Activated T-cell treated with anti-CD3 and anti-CD28 coated beads for 24 hours (primary cell): ENCODE measurements at regions not wholly inside any gene's neighbourhood (a gene's known extent, or its start where the extent isn't known, plus 50 kb on each side); places are given as distances from the start of the nearest gene placed in this dataset.
A peak's percentile ranks its signal among the peaks of the same experiment; 100 is the strongest.
"Not testable (repeated sequence)": the region's sequence is repeated elsewhere in the genome, so short reads cannot be mapped to it uniquely, and the experiment has no call there.

Experiments used
- DNase-seq: peaks from one replicate; pipeline ENCODE4 v3.0.0-alpha.2; 2020; ENCODE audit warnings: low read depth

DNA sequence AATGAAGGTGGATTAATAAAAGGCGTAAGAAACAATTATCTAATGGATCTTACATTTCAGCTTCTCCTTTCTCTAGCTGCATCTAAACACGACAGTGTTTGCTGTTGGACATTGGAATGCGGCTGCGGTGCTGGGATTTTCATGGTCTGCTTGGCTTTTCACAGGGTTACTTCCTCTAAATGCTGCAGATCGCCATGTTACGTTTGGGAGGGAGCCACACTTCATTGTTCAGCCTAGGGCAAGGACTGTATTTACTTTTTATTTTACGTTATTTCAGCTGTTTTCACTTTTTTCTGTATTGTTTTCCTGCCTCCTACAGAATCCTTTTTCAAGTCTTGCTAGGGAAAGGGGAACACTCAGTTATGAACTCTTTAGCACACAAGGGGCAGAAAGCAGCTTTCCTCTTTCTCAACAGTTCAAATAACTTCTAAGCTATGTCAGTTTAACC, 97.9 kb upstream of the MTHFD1L start:
- DNase-seq = no peak

DNA sequence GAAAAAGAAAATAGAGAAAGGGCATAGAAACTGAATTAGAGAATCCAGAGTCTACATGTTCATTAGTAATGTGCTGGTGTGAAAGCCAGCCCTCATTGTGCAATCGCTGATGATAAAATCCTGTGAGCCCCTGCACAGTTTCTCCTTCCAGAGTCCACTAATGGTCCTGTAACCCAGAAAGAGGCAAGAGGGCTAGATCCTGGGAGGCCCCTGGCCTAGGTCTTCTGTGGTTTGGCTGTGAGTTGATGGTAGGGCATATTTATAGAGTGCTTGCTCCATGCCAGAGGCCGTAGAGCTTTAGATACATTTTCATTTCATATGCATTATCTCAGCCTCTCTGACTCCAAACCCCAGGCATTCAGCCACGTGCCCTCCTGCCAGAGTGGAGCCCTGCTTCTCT, 94.9 kb upstream of the MTHFD1L start:
- no peak for DNase-seq

DNA sequence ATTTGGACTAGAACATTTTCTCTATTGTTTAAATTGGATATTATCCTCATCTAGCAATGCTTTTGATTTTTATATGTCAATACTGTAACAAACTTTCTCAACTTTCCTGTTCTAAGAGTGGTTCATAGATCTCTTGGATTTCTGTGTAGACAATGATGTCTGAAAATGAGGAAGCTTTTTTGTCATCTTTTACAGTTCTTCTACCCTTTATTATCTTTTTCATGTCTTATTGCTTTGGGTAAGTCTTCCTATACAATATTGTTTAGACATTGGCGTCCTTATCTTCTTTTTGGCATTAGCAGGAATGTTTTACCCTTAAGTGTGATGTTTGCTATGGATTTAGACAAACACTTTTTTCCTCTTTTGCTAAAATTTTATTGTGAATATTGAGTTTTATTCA, 91.5 kb upstream of the MTHFD1L start:
- DNase-seq = no peak

DNA sequence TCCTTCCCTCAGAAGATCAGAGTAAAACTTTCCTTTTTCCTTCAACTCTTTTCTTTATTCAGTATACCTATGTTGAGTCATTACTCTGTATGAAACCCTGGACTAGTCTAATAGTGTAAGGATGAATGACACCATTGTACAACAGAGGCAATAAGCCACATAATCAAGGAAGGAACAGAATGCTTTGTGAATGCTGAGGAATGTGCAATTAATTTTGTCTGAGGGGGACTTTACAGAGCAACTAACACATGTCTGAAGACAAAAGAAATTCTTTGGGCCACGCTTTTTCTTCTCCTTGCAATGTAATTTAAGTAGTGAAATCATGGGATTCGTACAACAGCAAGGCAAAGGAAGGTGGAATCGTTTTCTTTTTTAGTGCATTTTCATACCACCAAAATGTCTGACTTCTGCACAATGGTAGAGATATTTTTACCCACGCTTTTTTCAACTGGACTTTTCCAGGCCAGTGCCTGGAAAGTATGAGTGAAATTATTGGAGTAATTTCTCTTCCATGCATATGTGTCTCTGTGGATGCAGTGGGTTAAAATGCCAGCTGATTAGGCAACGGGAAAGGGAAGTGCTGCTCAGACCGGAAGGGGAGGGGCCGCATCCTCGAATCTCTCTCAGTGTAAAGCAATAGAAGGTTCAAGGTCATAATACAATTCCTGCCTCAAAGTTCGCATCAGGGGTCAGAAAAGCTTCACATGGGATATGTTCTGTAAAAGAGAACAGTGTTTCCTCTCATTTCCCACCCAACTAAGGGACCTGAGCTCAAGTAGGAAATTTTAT, 89.9 kb upstream of the MTHFD1L start:
- DNase-seq = no peak

DNA sequence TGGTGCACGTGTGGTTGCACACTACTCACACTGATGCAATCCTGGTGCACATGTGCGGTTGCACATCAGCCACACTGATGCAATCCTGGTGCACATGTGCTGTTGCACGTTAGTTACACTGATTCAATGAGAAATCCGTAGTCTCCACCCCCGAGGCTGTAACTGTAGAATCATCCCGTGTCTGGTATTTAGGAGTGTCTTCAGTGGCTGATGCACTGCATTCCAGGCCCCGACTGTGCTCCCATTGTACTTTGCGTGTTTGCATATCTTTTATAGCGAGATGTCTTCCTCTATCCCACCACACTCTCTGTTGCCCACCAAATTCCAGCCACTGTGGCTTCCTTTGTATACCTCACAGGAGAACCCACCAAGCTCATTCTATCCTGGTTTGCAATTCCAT, 87.8 kb upstream of the MTHFD1L start:
- DNase-seq = no peak

DNA sequence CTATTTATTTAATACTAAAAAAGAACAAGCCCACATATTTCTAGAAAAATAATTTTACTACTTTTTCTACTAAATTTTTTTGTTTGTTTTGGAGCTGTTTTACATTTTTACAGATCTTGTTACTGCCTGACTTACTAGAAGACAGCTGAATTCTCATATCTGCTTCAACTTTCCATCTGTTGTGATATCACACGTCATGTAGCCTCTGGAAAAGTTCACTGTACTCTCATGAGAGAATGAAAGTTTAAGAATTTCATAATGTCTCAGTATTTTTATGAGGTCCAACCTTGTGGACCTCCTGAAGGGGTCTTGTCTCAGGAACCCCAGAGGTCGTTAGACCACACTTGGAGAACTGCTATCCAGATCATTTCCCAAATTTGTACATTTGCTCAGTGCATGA, 81.7 kb upstream of the MTHFD1L start:
- DNase-seq = no peak

DNA sequence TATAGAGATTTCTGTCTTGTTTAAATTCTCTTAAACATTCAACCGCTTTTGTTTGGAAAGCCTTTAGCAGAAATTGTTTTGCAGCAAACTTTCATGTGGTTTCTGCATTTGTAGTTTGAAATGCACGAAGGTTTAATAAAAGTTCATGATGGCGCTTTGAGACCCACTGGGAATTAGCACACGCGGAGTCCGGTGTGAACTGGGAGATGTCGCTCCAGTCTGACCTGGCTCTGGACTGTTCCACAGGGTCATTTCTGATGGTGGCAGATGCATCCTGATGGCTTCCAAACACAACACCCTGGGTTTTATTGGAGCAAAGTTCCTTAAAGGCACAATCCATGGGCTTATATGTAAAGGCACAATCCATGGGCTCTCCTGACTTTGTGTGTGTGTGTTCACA, 78.1 kb upstream of the MTHFD1L start:
- DNase-seq = no peak

DNA sequence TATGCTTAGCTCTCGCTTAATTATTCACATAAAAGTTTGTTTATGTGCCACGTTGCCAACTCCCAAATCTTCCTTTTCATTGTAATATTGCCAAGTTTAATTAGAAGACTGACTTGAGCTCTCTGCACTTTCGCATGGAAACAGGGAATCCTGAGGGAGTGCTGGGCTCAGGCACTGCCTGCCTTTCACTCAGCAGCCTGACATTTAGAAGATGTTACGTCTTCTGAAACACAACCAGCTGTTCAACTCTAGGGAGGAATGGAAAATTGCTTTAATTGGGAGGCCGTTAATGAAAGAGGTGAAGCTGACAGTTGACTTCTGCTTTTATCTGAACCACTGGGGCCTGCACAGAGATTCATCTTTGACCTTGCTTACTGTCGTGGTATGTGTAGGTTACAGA, 77.4 kb upstream of the MTHFD1L start:
- DNase-seq = no peak

DNA sequence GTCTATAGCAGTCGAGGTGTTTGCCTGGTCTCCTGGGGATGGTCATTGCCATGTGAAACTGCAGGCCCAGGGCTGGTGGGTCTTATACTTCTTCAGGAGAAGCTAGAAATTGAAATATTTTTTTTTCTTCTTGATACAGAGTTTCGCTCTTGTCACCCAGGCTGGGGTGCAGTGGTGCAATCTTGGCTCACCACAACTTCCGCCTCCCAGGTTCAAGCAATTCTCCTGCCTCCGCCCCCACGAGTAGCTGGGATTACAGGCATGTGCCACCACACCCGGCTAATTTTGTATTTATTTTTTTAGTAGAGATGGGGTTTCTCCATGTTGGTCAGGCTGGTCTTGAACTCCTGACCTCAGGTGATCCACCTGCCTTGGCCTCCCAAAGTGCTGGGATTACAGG, 75.6 kb upstream of the MTHFD1L start:
- DNase-seq = not testable (repeated sequence)

DNA sequence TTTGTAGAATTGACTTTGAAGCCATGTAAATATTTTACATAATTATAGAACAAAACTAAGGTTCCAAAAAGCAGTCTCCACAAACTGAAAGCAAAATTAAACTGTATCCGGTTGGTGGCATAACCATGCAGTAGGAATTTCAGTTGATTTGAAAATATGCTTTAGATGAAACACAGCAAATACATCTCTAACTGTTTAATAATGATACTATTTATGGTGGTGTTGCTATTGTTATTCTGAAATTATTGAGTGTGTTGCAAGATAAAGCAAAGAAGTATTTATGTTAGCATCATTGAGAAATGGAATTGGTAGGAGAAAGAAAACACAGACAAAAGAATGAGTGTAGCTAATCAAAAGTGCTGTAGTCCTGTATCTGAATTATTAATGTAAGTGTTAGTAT, 73.8 kb upstream of the MTHFD1L start:
- DNase-seq = no peak

DNA sequence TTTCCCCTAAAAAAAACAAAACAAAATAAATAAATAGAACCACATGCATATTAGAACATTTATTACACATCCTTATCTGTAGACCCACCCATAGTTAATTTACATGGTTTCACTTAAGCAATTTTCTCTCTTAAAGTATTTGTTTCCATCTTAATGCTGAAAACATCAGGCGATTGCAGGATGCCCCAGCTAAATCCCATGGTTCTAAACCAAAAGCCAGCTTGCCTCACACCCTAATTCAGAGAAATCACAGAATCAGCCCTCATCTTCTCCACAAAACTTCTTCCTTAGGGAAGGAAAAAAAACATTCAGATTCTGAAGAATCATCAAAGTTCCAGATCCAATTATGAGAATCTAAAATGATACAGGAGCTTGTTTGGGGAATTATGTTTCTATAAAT, 67.6 kb upstream of the MTHFD1L start:
- DNase-seq = no peak

DNA sequence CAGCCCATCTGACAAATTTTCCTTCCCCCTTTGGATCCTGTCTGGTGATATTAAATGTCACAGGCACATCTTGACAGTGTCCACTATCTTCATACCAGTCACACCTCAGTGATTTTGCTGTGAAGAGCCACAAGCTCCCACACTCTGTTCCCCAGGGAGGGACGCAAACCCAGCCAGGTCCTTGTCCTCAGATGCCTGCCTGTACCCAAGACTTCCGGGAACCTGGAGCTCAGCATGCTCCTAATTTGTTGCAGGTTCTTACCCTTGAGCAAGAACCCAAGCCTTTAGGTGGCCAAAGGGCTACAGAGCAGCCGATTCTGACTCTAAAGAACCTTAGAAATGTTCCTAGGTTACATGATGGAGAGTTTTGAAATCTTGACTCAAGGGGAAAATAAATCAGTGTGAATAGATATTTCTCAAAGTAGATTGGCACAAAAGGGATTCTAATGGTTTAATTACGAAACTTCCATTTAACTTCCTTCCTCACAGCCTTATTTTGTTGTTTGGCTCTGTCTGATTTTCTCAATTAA, 66.2 kb upstream of the MTHFD1L start:
- no peak for DNase-seq

DNA sequence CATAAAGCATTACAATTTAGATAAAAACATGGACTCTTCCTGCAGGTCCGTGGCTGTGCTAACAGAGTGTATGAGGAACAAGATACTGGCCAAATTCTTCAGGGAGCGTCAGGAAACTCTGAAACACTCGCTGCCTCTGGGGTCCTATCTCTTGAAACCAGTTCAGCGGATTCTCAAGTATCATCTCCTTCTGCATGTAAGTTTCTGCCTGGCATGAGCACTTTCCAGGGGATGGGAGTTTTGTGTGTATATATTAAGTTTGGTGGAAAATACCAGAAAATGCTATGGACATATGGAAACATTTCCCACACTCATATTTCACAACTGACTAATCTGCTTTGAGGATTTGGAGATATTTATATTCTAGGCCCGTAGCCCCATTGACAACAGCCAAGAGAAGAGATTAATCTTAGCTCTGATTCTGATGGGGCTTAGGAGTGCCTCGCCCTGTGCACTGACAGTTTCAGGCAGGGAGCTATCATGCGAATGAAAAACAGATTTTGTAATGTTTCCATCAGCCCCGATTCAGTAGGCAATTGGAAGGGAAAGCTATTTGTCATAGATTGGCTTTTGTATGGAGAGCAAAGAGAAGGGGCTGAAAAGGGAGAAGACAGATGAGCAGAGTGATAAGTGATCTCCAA, 64.7 kb upstream of the MTHFD1L start:
- no peak for DNase-seq

DNA sequence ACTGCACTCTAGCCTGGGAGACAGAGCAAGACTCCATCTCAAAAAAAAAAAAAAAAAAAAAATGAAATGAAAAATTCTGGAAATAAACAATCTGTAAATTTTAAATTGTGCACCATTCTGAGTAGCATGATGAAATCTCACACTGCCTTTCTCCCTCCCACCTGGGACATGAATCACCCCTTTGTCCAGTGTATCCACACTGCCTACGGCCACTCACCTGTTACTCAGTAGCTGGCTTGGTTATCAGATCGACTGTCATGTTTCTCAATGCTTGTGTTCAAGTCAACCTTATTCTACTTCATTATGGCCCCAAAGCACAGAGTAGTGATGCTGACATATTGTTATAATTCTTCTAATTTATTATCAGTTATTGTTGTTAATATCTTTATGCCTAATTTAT, 58.7 kb upstream of the MTHFD1L start:
- DNase-seq = no peak

DNA sequence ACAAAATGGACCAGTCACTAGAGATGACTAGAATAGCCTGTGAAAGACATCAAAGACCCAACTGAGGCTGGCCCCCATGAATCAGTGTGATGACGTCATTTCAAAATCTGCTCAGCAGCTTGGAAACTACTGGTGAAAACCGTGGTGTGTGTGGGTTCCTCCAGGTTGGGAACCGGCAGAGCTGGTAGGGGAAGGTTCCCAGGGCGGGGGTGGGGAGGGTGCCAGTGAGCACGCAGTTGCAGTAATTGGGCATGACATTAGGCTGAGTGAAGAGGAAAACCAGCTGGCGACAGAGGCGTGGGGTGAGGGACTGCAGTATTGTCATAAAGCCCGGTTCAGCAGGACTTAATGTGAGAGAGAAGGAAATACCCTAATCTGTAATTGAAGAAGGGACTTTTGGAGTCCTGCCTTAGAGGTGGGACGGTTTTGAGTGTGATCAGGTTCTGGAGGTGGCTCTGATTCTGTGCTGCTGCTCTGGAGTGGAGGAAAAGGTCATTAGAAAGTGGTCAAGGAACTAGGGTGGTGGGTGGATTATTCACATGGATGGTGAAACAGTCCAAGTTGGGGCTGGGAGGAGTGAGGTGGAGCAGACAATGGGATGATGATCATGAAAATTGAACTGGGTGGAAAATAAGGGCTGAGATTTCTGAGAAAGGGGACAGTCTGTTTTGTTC, 52.0 kb upstream of the MTHFD1L start:
- peak; percentile 30 for DNase-seq

DNA sequence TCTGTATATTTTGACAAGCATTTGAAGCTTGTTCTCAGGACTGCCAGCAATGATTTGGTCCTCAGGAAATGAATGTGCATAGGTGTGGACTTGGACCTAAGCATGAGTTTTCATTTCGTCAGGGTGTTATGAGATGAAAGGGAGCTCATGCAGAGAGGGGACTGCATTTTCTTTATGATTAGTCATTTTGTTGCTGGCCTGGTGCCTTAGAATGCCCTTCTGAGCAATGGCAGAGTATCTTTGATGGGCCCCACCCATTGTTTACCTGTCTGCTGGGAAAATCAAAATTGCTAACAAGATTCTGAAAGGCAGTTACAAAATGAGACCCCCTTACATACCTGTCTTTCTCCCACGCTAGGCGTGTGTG, 51.5 kb upstream of the MTHFD1L start:
- no peak for DNase-seq
